Gastroesophageal sphincter (tissue), 3 donors: ENCODE measurements at regions not wholly inside any gene's neighbourhood (a gene's known extent, or its start where the extent isn't known, plus 50 kb on each side); places are given as distances from the start of the nearest gene placed in this dataset.

ENCODE experiments used
- POLR2A ChIP-seq, 2 donors: fragments of 450-650 bp; IDR thresholded peaks; one replicate each; pipeline ENCODE4 v1.6.1; 2017; ENCODE audit warnings: antibody characterized with exemption in 2 of 2, mild to moderate bottlenecking in 2 of 2, moderate library complexity in 1 of 2
- POLR2AphosphoS5 ChIP-seq: sonication (generic); formaldehyde crosslinking; IDR thresholded peaks from one replicate; pipeline ENCODE4 v1.6.1; 2017; ENCODE audit warnings: antibody characterized with exemption
- TF ChIP-seq, protein P1 (sequence below), 4 experiments: fragments of 200-600 bp in 2 of 4; fragments of 450-650 bp in 2 of 4; sonication (generic) in 1 of 4; IDR thresholded peaks; one replicate each; pipeline ENCODE4 v1.5.1; 2017 to 2019; ENCODE audit warnings: antibody characterized with exemption in 4 of 4, mild to moderate bottlenecking in 2 of 4, moderate library complexity in 2 of 4

DNA sequence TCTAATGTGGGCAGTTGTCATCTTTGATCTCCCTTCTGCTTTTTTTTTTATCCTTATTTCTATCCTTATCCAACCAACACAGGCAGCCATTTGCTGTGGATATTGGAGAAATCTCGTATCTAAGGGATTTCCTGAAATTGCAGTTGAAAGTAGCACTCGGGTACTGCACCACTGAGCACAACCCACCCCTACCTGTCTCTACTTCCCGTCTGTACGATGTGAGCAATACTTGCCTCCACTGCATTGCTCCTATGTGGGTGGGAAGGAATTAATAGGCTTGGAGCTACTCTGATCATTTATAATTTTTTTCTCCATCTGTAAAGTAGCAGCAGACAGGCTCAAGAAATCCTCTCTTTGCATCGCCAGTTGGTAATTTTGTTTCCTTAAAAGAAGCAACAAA, 300.4 kb downstream of the SNAPC1 start:
- TF ChIP-seq, protein P1, sequence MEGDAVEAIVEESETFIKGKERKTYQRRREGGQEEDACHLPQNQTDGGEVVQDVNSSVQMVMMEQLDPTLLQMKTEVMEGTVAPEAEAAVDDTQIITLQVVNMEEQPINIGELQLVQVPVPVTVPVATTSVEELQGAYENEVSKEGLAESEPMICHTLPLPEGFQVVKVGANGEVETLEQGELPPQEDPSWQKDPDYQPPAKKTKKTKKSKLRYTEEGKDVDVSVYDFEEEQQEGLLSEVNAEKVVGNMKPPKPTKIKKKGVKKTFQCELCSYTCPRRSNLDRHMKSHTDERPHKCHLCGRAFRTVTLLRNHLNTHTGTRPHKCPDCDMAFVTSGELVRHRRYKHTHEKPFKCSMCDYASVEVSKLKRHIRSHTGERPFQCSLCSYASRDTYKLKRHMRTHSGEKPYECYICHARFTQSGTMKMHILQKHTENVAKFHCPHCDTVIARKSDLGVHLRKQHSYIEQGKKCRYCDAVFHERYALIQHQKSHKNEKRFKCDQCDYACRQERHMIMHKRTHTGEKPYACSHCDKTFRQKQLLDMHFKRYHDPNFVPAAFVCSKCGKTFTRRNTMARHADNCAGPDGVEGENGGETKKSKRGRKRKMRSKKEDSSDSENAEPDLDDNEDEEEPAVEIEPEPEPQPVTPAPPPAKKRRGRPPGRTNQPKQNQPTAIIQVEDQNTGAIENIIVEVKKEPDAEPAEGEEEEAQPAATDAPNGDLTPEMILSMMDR (IDR thresholded peaks at IDR 0.05), result no peak
- TF ChIP-seq POLR2AphosphoS5 (no peak), POLR2A (IDR thresholded peaks at IDR 0.05) (no peak)
